ENCODE measurements at regions not wholly inside any gene's neighbourhood (a gene's known extent, or its start where the extent isn't known, plus 50 kb on each side); places are given as distances from the start of the nearest gene placed in this dataset.

DNA sequence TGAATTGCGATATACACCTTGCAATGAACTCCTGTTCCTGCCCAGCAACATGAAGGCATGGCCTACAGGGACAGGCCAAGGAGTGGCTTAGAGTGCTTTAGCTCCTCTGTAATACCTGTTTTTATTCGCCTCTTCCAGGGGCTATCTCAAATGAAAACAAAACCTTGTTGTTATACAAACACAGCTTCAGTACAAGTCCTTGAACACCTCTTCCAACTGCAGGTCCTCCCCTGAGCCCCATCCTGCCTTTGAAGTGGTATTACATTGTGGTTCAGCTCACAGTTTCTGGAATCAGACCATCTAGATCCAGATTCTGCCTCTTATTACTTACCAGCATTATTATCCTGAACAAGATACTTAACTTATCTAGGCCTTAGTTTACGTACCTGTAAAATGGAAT, 83.0 kb upstream of the HNRNPA3 start:
- Mint-ChIP-seq H3K36me3 (no peaks in the 10 kb centered on the region), H3K9me3 (peaks cover 0 to 8% of the 10 kb centered on the region in 2 donors), H3K27me3 (peaks cover 11 to 15% of the 10 kb centered on the region in 2 donors), H3K27ac (no peak overlapping the region), H3K4me3 (no peak overlapping the region), H3K4me1 (no peaks in the 10 kb centered on the region)
- DNase-seq (no peak), ATAC-seq (replicated peaks) (no peak)

- H3K27ac Mint-ChIP-seq, result no peak overlapping the region
- H3K9me3 Mint-ChIP-seq, result peaks cover 0 to 8% of the 10 kb centered on the region in 2 donors
- ATAC-seq (replicated peaks) (no peak), DNase-seq (no peak)
- no peaks in the 10 kb centered on the region for H3K36me3 Mint-ChIP-seq
- peaks cover 11 to 15% of the 10 kb centered on the region in 2 donors for H3K27me3 Mint-ChIP-seq
- no peaks in the 10 kb centered on the region for H3K4me1 Mint-ChIP-seq
- H3K4me3 Mint-ChIP-seq, result no peak overlapping the region
Measured at GRCh38 chr2:177131858-177132257, 80.7 kb upstream of the HNRNPA3 start.

GRCh38 chr2:177138823-177139222, 73.8 kb upstream of the HNRNPA3 start:
- Mint-ChIP-seq H3K27me3 (peaks cover 9 to 14% of the 10 kb centered on the region in 2 donors), H3K4me3 (no peak overlapping the region), H3K9me3 (no peaks in the 10 kb centered on the region), H3K4me1 (no peaks in the 10 kb centered on the region), H3K27ac (no peak overlapping the region), H3K36me3 (no peaks in the 10 kb centered on the region)
- ATAC-seq (replicated peaks), result no peak
- DNase-seq, result no peak

GRCh38 chr2:177141866-177142265, 70.7 kb upstream of the HNRNPA3 start:
- no peaks in the 10 kb centered on the region for H3K9me3 Mint-ChIP-seq
- H3K27ac Mint-ChIP-seq, result no peak overlapping the region
- H3K27me3 Mint-ChIP-seq, result peaks cover 9 to 21% of the 10 kb centered on the region in 2 donors
- DNase-seq (no peak), ATAC-seq (replicated peaks) (no peak)
- H3K4me3 Mint-ChIP-seq, result no peak overlapping the region
- no peaks in the 10 kb centered on the region for H3K4me1 Mint-ChIP-seq
- H3K36me3 Mint-ChIP-seq, result no peaks in the 10 kb centered on the region

DNA sequence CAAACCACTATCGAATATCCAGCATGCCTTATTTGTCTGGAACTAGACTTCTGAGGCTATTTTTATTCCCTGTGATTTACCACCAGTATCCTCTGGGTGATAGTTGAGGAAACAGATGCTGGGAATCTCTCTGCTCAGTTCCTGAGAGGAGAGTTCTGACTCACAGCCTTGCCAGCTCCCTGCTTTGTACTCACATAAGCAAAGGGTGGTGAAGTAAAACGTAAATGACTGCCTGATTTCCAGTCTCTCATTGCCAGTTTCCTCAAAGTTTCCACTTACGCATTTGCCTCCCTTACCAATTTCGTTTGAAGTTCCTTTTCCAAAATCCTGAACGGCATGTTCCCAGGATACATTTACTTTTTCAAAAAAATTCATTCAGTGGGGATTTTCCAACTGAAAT, 69.2 kb upstream of the HNRNPA3 start:
- Mint-ChIP-seq H3K36me3 (no peaks in the 10 kb centered on the region), H3K9me3 (no peaks in the 10 kb centered on the region), H3K27ac (no peak overlapping the region), H3K4me3 (no peak overlapping the region), H3K27me3 (peaks cover 14 to 20% of the 10 kb centered on the region in 2 donors), H3K4me1 (peaks cover 2 to 7% of the 10 kb centered on the region in 2 donors)
- ATAC-seq (replicated peaks) (no peak), DNase-seq (no peak)

- peak; percentile 56 to 58 for ATAC-seq (replicated peaks)
Measured at GRCh38 chr2:177147093-177147694, 65.4 kb upstream of the HNRNPA3 start.

GRCh38 chr2:177147834-177148445, 64.7 kb upstream of the HNRNPA3 start:
- Mint-ChIP-seq H3K27ac (no peak overlapping the region), H3K9me3 (no peaks in the 10 kb centered on the region), H3K36me3 (no peaks in the 10 kb centered on the region), H3K4me1 (peaks cover 7 to 12% of the 10 kb centered on the region in 2 donors), H3K4me3 (peak overlapping the region; percentile 11 to 43), H3K27me3 (peaks cover 28 to 32% of the 10 kb centered on the region in 2 donors)
- no peak for ATAC-seq (replicated peaks)
- DNase-seq, result no peak

More at GRCh38 chr2:177147093-177147694, 65.4 kb upstream of the HNRNPA3 start:
- Mint-ChIP-seq H3K9me3 (no peaks in the 10 kb centered on the region), H3K27ac (no peak overlapping the region), H3K4me3 (no peak overlapping the region), H3K4me1 (peaks cover 7 to 12% of the 10 kb centered on the region in 2 donors), H3K36me3 (no peaks in the 10 kb centered on the region), H3K27me3 (peaks cover 28 to 32% of the 10 kb centered on the region in 2 donors)
- no peak for DNase-seq

DNA sequence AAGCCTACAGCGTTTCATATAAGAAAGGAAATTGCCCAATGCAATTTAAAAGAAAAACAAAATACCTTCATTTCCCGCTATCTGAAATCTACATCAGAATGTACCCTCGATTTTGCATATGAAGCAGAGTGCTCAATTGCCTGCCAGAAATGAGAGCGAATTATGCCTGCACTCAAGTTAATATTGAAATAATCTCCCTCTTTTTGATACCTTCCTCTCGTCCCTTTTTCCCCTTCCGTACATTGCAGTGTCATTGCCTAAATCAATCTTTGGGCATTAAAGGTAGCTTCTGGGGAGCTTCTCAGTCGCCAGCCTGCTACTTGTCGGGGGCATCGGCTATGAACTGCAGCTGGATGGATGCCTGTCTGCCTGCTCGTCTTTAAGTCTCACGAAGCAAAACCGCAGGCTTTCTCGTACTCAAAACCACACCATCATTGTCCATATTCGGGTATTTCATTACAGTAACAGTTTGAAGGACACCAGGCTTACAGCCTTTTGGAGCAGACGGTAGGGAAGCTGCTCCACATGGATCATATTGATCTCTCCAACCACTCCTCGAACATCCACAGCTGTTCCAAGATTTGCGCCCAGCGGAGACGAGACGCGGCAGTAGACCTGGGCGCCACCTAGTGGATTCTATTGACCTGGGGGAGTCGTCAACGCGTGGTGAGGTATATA, 64.0 kb upstream of the HNRNPA3 start:
- no peaks in the 10 kb centered on the region for H3K9me3 Mint-ChIP-seq
- no peaks in the 10 kb centered on the region for H3K36me3 Mint-ChIP-seq
- H3K27ac Mint-ChIP-seq, result peak overlapping the region; percentile 26
- peak overlapping the region; percentile 76 to 92 for H3K4me3 Mint-ChIP-seq
- ATAC-seq (replicated peaks), result peak; percentile 91 to 92
- H3K27me3 Mint-ChIP-seq, result peaks cover 28 to 32% of the 10 kb centered on the region in 2 donors
- peak; percentile 48 for DNase-seq
- H3K4me1 Mint-ChIP-seq, result peaks cover 7 to 12% of the 10 kb centered on the region in 2 donors

DNA sequence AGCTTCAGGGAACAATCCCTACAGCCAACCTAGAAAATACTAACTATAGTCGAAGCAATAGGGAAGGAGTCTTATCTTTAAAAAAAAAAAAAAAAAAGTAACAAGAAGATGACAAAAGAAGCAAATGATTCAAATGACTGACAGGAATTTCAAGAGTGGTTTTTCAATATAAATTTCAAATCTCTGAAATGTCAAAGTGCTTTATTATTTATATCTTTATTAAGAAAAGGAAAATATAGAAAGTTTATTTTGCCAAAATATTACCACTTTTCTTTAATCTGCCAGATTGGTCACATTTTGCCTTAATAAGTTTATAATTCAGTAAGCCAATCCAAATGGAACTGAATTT, 63.5 kb upstream of the HNRNPA3 start:
- DNase-seq, result no peak
- peak overlapping the region; percentile 76 to 92 for H3K4me3 Mint-ChIP-seq
- H3K27me3 Mint-ChIP-seq, result peaks cover 28 to 32% of the 10 kb centered on the region in 2 donors
- H3K4me1 Mint-ChIP-seq, result peaks cover 7 to 12% of the 10 kb centered on the region in 2 donors
- no peaks in the 10 kb centered on the region for H3K9me3 Mint-ChIP-seq
- no peak overlapping the region for H3K27ac Mint-ChIP-seq
- no peaks in the 10 kb centered on the region for H3K36me3 Mint-ChIP-seq
- ATAC-seq (replicated peaks), result no peak

DNA sequence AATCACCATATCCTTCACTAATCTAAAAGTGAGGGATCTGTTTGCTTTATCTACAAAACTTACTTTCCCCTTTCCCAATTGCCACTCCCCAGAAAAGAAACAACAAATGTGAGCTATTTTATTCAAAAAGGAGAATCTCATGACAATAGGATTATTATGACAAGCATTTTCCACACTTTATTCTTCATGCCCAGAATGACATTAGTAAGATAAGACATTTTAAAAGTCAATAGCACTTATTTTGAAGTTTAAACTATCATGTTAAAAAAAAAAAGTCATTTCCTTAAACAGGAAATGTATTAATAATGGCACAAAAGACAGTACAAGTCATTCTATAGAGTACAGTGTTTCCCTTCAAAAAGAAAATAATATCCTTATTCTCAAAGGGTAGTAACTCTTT, 58.8 kb upstream of the HNRNPA3 start:
- Mint-ChIP-seq H3K27me3 (peaks cover 13 to 23% of the 10 kb centered on the region in 2 donors), H3K4me1 (peaks cover under 1 to 1% of the 10 kb centered on the region in 2 donors), H3K9me3 (no peaks in the 10 kb centered on the region), H3K36me3 (no peaks in the 10 kb centered on the region), H3K4me3 (no peak overlapping the region), H3K27ac (no peak overlapping the region)
- ATAC-seq (replicated peaks) (no peak), DNase-seq (no peak)

DNA sequence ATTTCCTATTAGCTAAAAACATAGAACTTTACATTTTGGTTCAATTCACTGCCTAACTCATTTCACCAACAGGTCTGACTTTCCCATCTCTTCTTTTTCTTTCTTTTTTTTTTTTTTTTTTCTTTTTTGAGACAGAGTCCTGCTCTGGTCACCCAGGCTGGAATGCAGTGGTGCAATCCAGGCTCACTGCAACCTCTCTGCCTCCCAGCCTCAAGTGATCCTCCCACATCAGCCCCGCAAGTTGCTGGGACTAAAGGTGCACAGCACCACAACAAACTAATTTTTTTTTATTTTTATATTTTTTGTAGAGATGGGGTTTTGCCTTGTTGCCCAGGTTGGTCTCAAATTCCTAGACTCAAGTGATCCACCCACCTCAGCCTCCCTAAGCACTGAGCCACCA, 57.8 kb upstream of the HNRNPA3 start:
- no peak for DNase-seq
- no peaks in the 10 kb centered on the region for H3K9me3 Mint-ChIP-seq
- no peaks in the 10 kb centered on the region for H3K36me3 Mint-ChIP-seq
- peaks cover 6 to 17% of the 10 kb centered on the region in 2 donors for H3K27me3 Mint-ChIP-seq
- H3K4me3 Mint-ChIP-seq, result no peak overlapping the region
- no peaks in the 10 kb centered on the region for H3K4me1 Mint-ChIP-seq
- no peak for ATAC-seq (replicated peaks)
- H3K27ac Mint-ChIP-seq, result no peak overlapping the region

DNA sequence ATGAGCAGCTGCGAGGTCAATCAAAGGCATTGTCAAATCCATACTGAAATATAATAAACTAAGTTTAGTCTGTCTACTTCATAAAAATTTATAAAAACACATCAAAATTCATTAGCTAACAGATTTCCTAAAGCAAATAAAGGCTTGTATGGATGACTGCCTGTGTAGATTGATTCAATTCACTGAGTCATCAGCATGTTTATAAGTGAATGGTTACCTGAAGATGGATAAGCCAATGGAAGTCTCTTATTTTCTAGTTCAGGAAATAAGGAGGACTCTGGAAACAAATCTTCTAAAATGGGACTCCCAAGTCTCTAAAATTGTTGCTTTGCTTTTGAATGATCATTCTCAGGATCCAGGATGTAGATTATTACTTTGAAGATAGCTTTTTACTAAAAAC, 57.0 kb upstream of the HNRNPA3 start:
- Mint-ChIP-seq H3K4me3 (no peak overlapping the region), H3K27ac (no peak overlapping the region), H3K4me1 (no peaks in the 10 kb centered on the region), H3K27me3 (peaks cover 5 to 15% of the 10 kb centered on the region in 2 donors), H3K9me3 (no peaks in the 10 kb centered on the region), H3K36me3 (no peaks in the 10 kb centered on the region)
- ATAC-seq (replicated peaks) (no peak), DNase-seq (no peak)

- no peak for ATAC-seq (replicated peaks)
- Mint-ChIP-seq H3K27me3 (no peaks in the 10 kb centered on the region), H3K27ac (no peak overlapping the region)
Measured at GRCh38 chr2:177161741-177162460, 50.7 kb upstream of the HNRNPA3 start.

More at GRCh38 chr2:177161741-177162460, 50.7 kb upstream of the HNRNPA3 start:
- no peaks in the 10 kb centered on the region for H3K36me3 Mint-ChIP-seq
- H3K4me3 Mint-ChIP-seq, result no peak overlapping the region
- no peak for DNase-seq
- peaks cover 8 to 12% of the 10 kb centered on the region in 2 donors for H3K4me1 Mint-ChIP-seq
- no peaks in the 10 kb centered on the region for H3K9me3 Mint-ChIP-seq
